Endodermal cell (in vitro differentiated cells): ENCODE measurements at regions not wholly inside any gene's neighbourhood (a gene's known extent, or its start where the extent isn't known, plus 50 kb on each side); places are given as distances from the start of the nearest gene placed in this dataset.

Experiments used
- DNase-seq: peaks from one replicate; pipeline ENCODE4 v3.0.0-alpha.2; 2017
- H3K27ac ChIP-seq: 2 replicates; pipeline ENCODE4 v1.5.1; 2013; ENCODE audit warnings: mild to moderate bottlenecking, low read depth, low read length, moderate library complexity
- H3K27me3 ChIP-seq: 2 replicates; pipeline ENCODE4 v1.6.1; 2013; ENCODE audit warnings: mild to moderate bottlenecking, low read length, moderate library complexity; ENCODE audit not compliant: insufficient read depth, control insufficient read depth, poor library complexity, severe bottlenecking
- H3K36me3 ChIP-seq: 2 replicates; pipeline ENCODE4 v1.7.0; 2013; ENCODE audit warnings: mild to moderate bottlenecking, low read length, moderate library complexity; ENCODE audit not compliant: control insufficient read depth, insufficient read depth
- H3K4me1 ChIP-seq: one replicate; pipeline ENCODE4 v1.7.0; 2013; ENCODE audit warnings: low read length; ENCODE audit not compliant: control insufficient read depth, insufficient read depth
- H3K4me3 ChIP-seq: 2 replicates; pipeline ENCODE4 v1.5.1; 2013; ENCODE audit warnings: mild to moderate bottlenecking, low read length, moderate library complexity
- H3K9ac ChIP-seq: 2 replicates; pipeline ENCODE4 v1.6.1; 2013; ENCODE audit warnings: mild to moderate bottlenecking, low read length, moderate library complexity; ENCODE audit not compliant: poor library complexity, severe bottlenecking; ENCODE audit errors: extremely low read depth
- H3K9me3 ChIP-seq: 2 replicates; pipeline ENCODE4 v1.6.1; 2013; ENCODE audit warnings: mild to moderate bottlenecking, low read length, moderate library complexity; ENCODE audit not compliant: control insufficient read depth
- H3K27ac Mint-ChIP-seq: 2 replicates; pipeline ENCODE4 v1.8.0; 2020; ENCODE audit warnings: mixed read lengths
- H3K27me3 Mint-ChIP-seq: 2 replicates; pipeline ENCODE4 v1.8.0; 2021; ENCODE audit warnings: mild to moderate bottlenecking, mixed read lengths; ENCODE audit not compliant: insufficient read depth
- H3K36me3 Mint-ChIP-seq: 2 replicates; pipeline ENCODE4 v1.8.0; 2020; ENCODE audit warnings: low read depth, mixed read lengths
- H3K4me1 Mint-ChIP-seq: 2 replicates; pipeline ENCODE4 v1.8.0; 2020; ENCODE audit warnings: mixed read lengths
- H3K4me3 Mint-ChIP-seq: 2 replicates; pipeline ENCODE4 v1.8.0; 2020; ENCODE audit warnings: mild to moderate bottlenecking, moderate library complexity, mixed read lengths
- H3K9me3 Mint-ChIP-seq: 2 replicates; pipeline ENCODE4 v1.8.0; 2020; ENCODE audit warnings: mild to moderate bottlenecking, mixed read lengths
- WGBS, 2 experiments: methylation state at CpG; one replicate each; pipeline versions ENCODE4 v1.1.5 to v1.1.7; 2013; ENCODE audit warnings: missing lambda C conversion rate in 2 of 2, mixed read lengths in 1 of 2; ENCODE audit not compliant: insufficient coverage in 1 of 2, insufficient read length in 1 of 2; 5-methylcytosine and 5-hydroxymethylcytosine counted together
- TF ChIP-seq, protein P1 (sequence below): fragments of 200-600 bp; sonication (generic); conservative IDR thresholded peaks from 2 replicates; pipeline ENCODE4 v1.5.0; 2021; ENCODE audit warnings: antibody characterized with exemption, mild to moderate bottlenecking

DNA sequence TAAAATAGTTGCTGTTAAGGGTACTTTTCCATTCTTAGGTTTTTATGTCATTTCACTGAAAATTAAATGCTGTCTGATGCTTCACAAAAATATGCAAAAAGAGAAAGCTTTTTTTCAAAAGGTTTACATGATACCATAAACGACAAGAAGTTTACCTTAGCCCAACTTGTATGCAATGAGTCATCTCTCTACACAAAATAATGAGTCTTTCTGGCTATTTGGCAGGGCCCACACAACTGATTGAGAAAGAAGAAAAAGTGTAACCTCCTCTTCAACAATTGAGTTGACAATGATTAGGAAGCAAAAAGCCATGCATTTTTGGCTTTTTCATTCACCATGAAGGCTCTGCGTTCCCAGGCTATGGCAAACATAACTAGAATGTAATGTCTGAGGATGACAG is 165.4 kb upstream of the CPNE8 start:
- Histone ChIP-seq H3K27ac (no peak overlapping the region), H3K4me1 (no peaks in the 10 kb centered on the region), H3K9ac (no peak overlapping the region), H3K27me3 (no peaks in the 10 kb centered on the region), H3K36me3 (no peaks in the 10 kb centered on the region), H3K9me3 (no peaks in the 10 kb centered on the region), H3K4me3 (no peak overlapping the region)
- Mint-ChIP-seq H3K9me3 (no peaks in the 10 kb centered on the region), H3K27ac (no peak overlapping the region), H3K36me3 (no peaks in the 10 kb centered on the region), H3K4me1 (peaks cover 2% of the 10 kb centered on the region), H3K4me3 (no peak overlapping the region), H3K27me3 (no peaks in the 10 kb centered on the region)
- DNase-seq: no peak
- TF ChIP-seq, protein P1, sequence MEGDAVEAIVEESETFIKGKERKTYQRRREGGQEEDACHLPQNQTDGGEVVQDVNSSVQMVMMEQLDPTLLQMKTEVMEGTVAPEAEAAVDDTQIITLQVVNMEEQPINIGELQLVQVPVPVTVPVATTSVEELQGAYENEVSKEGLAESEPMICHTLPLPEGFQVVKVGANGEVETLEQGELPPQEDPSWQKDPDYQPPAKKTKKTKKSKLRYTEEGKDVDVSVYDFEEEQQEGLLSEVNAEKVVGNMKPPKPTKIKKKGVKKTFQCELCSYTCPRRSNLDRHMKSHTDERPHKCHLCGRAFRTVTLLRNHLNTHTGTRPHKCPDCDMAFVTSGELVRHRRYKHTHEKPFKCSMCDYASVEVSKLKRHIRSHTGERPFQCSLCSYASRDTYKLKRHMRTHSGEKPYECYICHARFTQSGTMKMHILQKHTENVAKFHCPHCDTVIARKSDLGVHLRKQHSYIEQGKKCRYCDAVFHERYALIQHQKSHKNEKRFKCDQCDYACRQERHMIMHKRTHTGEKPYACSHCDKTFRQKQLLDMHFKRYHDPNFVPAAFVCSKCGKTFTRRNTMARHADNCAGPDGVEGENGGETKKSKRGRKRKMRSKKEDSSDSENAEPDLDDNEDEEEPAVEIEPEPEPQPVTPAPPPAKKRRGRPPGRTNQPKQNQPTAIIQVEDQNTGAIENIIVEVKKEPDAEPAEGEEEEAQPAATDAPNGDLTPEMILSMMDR: no peak
- WGBS, 2 experiments: 60 to 82% methylated on average over 1 to 2 of the region's 2 CpGs

DNA sequence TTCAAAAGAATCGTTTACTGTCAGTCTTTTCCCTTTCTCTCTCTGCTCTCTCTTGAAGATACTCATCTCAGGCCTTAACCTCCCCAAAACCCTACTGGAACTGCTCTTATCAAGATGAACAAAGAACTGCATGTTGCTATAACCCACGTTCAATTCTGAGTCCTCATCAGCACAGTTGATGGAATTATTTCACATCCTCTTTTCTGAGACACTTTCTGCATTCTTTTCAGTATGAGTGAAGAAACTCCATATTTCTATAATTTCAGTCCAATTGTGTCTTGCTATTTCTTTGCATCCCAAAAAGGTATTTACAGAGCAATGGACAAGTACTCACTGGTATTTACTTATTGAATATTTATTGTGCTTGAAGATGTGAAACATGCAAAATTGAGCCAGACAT is 160.1 kb upstream of the CPNE8 start:
- Histone ChIP-seq H3K27me3 (no peaks in the 10 kb centered on the region), H3K4me1 (no peaks in the 10 kb centered on the region), H3K27ac (no peak overlapping the region), H3K9ac (no peak overlapping the region), H3K9me3 (peaks cover under 1% of the 10 kb centered on the region), H3K4me3 (no peak overlapping the region), H3K36me3 (no peaks in the 10 kb centered on the region)
- H3K36me3 Mint-ChIP-seq: no peaks in the 10 kb centered on the region
- no peak overlapping the region for H3K27ac Mint-ChIP-seq
- no peaks in the 10 kb centered on the region for H3K27me3 Mint-ChIP-seq
- H3K9me3 Mint-ChIP-seq: peaks cover 3% of the 10 kb centered on the region
- no peak overlapping the region for H3K4me3 Mint-ChIP-seq
- no peak for DNase-seq
- 89 to 96% methylated on average over 2 of the region's 2 CpGs for WGBS, 2 experiments
- peaks cover 11% of the 10 kb centered on the region for H3K4me1 Mint-ChIP-seq
- TF ChIP-seq, protein P1: no peak

DNA sequence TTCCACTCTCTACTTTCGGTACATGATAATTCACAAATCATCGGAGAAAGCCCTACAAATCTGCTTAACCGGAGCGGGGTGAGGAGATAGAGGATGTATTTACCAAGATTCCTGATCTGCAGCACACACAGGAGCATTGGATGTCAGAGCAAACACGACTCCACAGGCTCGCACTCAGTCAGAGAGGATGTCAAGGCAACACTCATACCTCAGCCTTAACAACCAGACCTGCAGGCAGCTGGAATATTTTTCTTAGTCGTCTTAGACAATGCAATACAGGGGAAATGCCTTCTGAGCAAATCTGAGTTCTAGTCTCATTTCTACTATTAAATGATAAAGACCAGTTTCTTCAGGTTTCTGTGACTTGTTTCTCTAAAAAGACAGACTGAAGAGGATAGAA is 159.3 kb upstream of the CPNE8 start:
- H3K9me3 Mint-ChIP-seq: peaks cover 8% of the 10 kb centered on the region
- Histone ChIP-seq H3K27me3 (no peaks in the 10 kb centered on the region), H3K4me1 (no peaks in the 10 kb centered on the region), H3K9me3 (peaks cover 6% of the 10 kb centered on the region), H3K27ac (no peak overlapping the region), H3K9ac (no peak overlapping the region), H3K36me3 (no peaks in the 10 kb centered on the region), H3K4me3 (no peak overlapping the region)
- H3K4me3 Mint-ChIP-seq: no peak overlapping the region
- H3K27ac Mint-ChIP-seq: no peak overlapping the region
- TF ChIP-seq, protein P1: no peak
- DNase-seq: no peak
- peaks cover 11% of the 10 kb centered on the region for H3K4me1 Mint-ChIP-seq
- no peaks in the 10 kb centered on the region for H3K36me3 Mint-ChIP-seq
- 57 to 62% methylated on average over 2 to 7 of the region's 7 CpGs for WGBS, 2 experiments
- H3K27me3 Mint-ChIP-seq: no peaks in the 10 kb centered on the region
